HG03432 (cell line): ENCODE measurements at regions not wholly inside any gene's neighbourhood (a gene's known extent, or its start where the extent isn't known, plus 50 kb on each side); places are given as distances from the start of the nearest gene placed in this dataset.
"Not testable (repeated sequence)": the region's sequence is repeated elsewhere in the genome, so short reads cannot be mapped to it uniquely, and the experiment has no call there.

Experiments
- ATAC-seq: cut with Tn5 transposase; IDR thresholded peaks from one replicate; pipeline ENCODE4 v1.9.1; 2021; ENCODE audit warnings: mild to moderate bottlenecking, moderate library complexity; ENCODE audit not compliant: unreplicated experiment

- ATAC-seq: no peak
These were observed 407.0 kb downstream of the KLHL4 start for GRCh38 chrX:87924619-87925018.

GRCh38 chrX:87941841-87942240, 424.2 kb downstream of the KLHL4 start:
- ATAC-seq: no peak

GRCh38 chrX:87961471-87961870, 443.9 kb downstream of the KLHL4 start:
- no peak for ATAC-seq

GRCh38 chrX:87968118-87968517, 450.5 kb downstream of the KLHL4 start:
- no peak for ATAC-seq

- ATAC-seq: not testable (repeated sequence)
These were observed 454.5 kb downstream of the KLHL4 start for GRCh38 chrX:87972121-87972520.

GRCh38 chrX:87975365-87975764, 457.8 kb downstream of the KLHL4 start:
- ATAC-seq: no peak

DNA sequence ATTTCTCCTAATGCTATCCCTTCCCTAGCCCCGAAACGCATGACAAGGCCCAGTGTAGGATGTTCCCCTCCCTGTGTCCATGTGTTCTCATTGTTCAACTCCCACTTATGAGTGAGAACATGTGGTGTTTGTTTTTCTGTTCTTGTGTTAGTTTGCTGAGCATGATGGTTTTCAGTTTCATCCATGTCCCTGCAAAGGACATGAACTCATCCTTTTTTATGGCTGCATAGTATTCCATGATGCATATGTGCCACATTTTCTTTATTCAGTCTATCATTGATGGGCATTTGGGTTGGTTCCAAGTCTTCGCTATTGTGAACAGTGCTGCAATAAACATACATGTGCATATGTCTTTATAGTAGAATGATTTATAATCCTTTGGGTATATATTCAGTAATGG, 490.3 kb downstream of the KLHL4 start:
- ATAC-seq: not testable (repeated sequence)

DNA sequence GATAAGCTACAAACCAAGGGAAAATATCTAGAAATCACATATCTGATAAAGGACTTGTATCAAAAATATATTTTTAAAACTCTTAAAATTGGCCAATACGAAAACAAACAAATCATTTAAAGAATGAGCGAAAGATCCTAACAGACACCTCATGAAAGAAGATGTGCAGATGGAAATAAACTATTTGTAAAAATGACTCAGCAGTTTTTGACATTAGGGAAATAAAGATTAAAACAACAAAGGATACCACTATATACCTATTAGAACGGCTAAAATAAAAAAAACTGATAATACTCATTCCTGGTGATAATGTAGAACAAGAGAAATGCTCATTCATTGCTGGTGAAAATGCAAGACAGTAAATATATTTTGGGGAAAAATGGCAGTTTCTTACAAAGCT, 506.4 kb downstream of the KLHL4 start:
- no peak for ATAC-seq

DNA sequence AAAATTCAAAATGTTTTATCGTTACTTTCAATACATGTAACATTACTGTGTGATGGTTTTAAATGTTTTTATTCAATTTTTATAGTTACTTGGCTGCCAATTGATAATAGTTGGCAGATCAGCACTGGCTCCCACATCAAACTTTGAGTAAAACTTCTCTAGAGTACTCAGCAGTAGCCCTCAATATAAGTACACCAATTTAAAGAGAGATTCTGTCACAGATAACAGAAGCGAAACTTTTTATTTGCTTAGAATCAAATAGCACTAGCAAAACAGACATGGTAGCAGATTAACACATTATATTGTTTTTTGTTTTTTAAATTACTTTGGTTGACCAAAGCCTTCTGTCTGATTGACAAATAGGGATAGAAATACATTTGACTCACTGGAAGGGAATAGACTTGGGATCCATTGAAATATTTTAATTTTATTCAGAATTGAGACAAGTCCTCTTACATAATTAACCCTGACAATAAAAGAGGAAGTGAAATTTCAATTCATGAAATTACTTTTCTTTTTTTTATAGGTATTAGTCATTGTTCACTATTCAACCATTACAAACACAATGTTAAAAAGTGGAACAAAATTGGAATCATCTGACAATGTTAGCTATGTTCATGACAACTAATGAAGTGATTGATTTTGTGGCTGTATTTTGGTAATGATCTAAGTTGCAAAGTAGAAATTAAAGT, 554.9 kb downstream of the KLHL4 start:
- no peak for ATAC-seq

GRCh38 chrX:88101968-88102367, 584.4 kb downstream of the KLHL4 start:
- no peak for ATAC-seq

DNA sequence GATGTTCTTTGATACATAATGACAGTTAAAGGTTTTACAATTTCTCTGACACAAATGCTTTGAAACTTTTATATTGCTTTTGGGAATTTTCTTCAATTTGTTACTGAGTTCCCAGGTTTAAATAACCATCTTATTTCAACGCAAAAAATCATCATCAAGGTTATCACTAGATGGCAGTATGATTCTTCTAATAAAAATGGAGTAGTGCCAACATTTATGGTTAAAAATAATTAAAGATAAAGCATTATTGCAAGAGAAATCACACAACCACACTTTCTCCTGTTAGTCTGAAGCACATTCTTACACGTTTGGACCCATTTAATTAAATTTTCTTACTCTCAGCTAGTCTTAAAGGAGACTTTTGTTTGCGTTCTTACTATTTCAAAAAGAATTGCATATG, 611.3 kb upstream of the CPXCR1 start:
- no peak for ATAC-seq

DNA sequence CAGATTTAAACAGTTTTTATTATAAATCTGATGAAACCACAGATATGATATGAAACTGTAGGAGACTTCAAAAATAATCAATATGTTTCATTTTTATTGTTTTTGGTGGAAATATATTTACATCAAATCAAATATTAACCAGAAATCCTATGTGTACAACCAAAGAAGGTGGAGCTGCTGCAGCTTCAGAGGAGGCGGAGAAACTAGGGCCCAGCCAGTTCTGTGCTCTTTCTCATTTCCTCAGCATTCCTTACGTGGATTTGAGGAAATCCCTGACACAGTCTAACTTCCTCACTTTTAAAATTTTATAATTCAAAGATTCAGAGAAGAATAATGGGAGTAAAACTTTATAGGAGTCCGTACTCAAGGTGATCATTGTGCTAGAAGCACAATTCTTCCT, 610.7 kb upstream of the CPXCR1 start:
- ATAC-seq: no peak

DNA sequence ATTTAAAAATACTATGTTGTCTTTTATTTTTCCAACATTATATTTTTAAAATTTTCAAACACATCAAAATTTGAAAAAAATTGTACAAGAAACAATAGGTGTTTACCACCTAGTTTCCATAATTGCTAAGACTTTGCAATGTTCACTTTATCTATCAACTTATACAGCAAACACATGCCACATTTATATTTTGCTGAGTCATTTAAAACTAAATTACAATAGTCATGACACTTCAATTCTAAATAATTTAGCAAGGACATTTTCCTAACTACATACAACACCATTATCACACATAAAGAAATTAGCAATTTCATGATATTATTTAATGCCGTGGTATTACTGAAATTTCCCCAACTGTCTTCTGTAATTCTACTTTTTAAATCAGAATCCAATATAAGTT, 600.4 kb upstream of the CPXCR1 start:
- ATAC-seq: no peak

- ATAC-seq: no peak
These were observed 576.5 kb upstream of the CPXCR1 start for GRCh38 chrX:88170553-88170952.

DNA sequence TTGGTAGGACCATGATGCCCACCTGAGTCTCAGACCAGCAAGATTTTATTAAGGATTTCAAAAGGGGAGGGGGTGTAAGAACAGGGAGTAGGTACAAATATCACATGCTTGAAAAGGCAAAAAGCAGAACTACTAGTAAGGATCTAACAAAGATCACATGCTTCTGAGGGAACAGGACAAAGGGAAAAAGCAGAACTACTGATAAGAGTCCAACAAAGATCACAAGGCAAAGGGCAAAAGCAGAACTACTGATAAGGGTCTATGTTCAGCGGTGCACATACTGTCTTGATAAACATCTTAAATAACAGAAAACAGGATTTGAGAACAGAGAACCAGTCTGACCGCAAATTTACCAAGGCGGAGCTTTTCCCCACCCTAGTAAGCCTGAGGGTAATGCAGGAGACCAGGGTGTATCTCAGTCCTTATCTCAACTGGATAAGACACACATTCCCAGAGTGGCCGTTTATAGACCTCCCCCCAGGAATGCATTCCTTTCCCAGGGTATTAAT, 573.0 kb upstream of the CPXCR1 start:
- not testable (repeated sequence) for ATAC-seq

- ATAC-seq: no peak
These were observed 544.9 kb upstream of the CPXCR1 start for GRCh38 chrX:88202149-88202548.

DNA sequence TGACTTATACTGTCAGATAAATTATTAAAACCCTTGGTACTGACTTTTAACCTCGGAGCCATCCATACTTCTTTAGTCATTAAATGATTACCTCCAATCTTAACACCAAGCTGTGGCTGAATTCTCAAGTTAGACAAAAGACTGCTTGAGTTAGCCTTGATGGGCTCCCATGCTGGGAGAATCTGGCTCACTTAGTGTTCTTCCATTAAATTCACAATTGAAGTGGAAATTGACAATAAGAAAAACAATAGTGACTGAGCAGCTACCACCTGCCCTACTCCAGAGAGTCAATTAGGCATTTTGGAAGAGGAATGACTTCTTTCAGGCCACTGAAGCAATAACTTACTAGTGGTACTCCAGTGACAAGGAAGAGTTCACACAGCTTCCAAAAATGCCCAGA, 503.0 kb upstream of the CPXCR1 start:
- no peak for ATAC-seq

DNA sequence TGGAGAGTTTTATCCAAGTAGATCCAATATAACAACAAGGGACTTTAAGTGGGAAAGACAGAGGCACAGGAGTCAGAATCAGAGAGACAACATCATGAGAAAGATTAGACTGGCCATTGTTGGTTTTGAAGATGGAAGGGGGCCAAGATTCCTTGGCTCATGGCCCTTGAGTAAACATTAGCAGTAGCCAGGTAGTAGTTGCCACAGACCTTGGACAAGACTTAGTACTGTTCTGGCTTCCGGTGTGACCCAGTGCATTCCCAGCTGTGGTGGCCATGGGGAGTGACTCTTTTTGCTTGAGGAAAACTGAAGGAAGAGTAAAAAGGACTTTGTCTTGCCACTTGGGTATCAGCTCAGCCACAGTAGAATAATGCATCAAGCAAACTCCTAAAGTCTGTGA, 462.2 kb upstream of the CPXCR1 start:
- no peak for ATAC-seq

DNA sequence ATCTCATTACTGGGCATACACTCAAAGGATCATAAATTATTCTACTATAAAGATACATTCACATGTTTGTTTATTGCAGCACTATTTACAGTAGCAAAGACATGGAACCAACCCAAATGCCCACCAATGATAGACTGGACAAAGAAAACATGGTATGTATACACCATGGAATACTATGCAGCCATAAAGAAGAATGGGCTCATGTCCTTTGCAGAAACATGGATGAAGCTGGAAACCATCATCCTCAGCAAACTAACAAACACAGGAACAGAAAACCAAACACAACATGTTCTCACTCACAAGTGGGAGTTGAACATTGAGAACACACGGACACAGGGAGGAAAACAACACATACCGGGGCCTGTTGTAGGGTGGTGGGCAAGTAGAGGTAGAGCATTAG, 433.1 kb upstream of the CPXCR1 start:
- not testable (repeated sequence) for ATAC-seq

DNA sequence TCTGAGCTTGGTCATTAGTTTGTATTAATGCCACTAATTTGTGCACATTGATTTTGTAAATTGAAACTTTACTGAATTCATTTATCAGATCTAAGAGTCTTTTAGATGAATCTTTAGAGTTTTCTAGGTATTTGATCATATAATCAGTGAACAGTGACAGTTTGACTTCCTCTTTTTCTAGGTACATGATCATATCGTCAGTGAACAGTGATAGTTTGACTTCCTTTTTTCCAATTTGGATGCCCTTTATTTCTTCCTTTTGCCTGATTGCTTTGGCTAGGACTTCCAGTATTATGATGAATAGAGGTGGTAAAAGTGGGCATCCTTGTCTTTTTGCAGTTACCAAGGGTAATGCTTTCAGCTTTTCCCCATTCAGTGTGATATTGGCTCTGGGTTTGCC, 421.4 kb upstream of the CPXCR1 start:
- ATAC-seq: no peak

DNA sequence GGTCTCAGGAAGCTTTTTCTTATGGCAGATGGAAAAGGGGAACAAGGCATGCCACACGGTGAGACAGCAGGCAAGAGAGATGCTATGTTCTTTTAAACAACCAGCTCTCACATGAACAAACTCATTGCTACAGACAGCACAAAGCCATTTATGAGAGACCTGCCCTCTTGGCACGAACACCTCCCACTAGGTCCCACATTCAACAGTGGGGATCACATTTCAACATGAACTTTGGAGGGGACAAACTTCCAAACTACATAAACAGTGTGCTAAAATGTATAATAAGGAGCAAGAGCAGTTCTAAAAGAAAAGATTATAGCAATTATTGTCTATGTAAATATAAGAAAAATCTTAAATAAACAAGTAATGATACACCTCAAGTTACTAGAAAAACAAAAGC, 391.8 kb upstream of the CPXCR1 start:
- ATAC-seq: no peak

GRCh38 chrX:88366314-88366713, 380.7 kb upstream of the CPXCR1 start:
- ATAC-seq: no peak

- ATAC-seq: no peak
These were observed 368.6 kb upstream of the CPXCR1 start for GRCh38 chrX:88378406-88378805.
